ENCODE measurements at regions not wholly inside any gene's neighbourhood (a gene's known extent, or its start where the extent isn't known, plus 50 kb on each side); places are given as distances from the start of the nearest gene placed in this dataset.

GRCh38 chr18:76654577-76654976 is 159.5 kb upstream of the ZNF516 start:
- no peak for DNase-seq
- intact Hi-C loops (cut with DNase I; ENCODE audit: low total_unique reads) (no loop called here), in situ Hi-C loops (cut with MboI; ENCODE audit: low pct_ligation_motif_present in 1 of 4, low pct_unique_long_range_greater_than_20kb in 1 of 4, low sequenced_read_pairs in 3 of 4) (no loop called here)
- TF ChIP-seq CTCF (IDR thresholded peaks at IDR 0.05) (no peak), EP300 (IDR thresholded peaks at IDR 0.05; ENCODE audit: low read depth) (no peak), POLR2AphosphoS5 (IDR thresholded peaks at IDR 0.05) (no peak), POLR2A (IDR thresholded peaks at IDR 0.05) (no peak)
- Histone ChIP-seq H3K4me3 (no peak overlapping the region), H3K36me3 (no peaks in the 10 kb centered on the region), H3K4me1 (no peaks in the 10 kb centered on the region), H3K27me3 (peaks cover 5% of the 10 kb centered on the region), H3K9me3 (no peaks in the 10 kb centered on the region), H3K27ac (no peak overlapping the region)
- 58 to 83% methylated on average over 1 to 4 of the region's 4 CpGs for WGBS, 2 donors (ENCODE audit: low coverage in 1 of 2)

- no peak for DNase-seq
- Histone ChIP-seq H3K27ac (no peak overlapping the region), H3K36me3 (no peaks in the 10 kb centered on the region), H3K4me3 (no peak overlapping the region), H3K9me3 (no peaks in the 10 kb centered on the region), H3K27me3 (no peaks in the 10 kb centered on the region), H3K4me1 (no peaks in the 10 kb centered on the region)
- TF ChIP-seq CTCF (IDR thresholded peaks at IDR 0.05), result no peak
- no peak for TF ChIP-seq POLR2A (IDR thresholded peaks at IDR 0.05)
- TF ChIP-seq POLR2AphosphoS5 (IDR thresholded peaks at IDR 0.05), result no peak
- no peak for TF ChIP-seq EP300 (IDR thresholded peaks at IDR 0.05; ENCODE audit: low read depth)
- WGBS, 2 donors (ENCODE audit: low coverage in 1 of 2), result 84% methylated on average over 11 of the region's 11 CpGs; no CpG with 5 or more reads in 1 of the 2 donors
- intact Hi-C loops (cut with DNase I; ENCODE audit: low total_unique reads) (no loop called here), in situ Hi-C loops (cut with MboI; ENCODE audit: low pct_ligation_motif_present in 1 of 4, low pct_unique_long_range_greater_than_20kb in 1 of 4, low sequenced_read_pairs in 3 of 4) (no loop called here)
Measured at GRCh38 chr18:76647322-76647721, 152.3 kb upstream of the ZNF516 start.

GRCh38 chr18:76644580-76644979 is 149.5 kb upstream of the ZNF516 start:
- in situ Hi-C loops (cut with MboI; ENCODE audit: low pct_ligation_motif_present in 1 of 4, low pct_unique_long_range_greater_than_20kb in 1 of 4, low sequenced_read_pairs in 3 of 4), result no loop called here

GRCh38 chr18:76643996-76644395 is 149.0 kb upstream of the ZNF516 start:
- in situ Hi-C loops (cut with MboI; ENCODE audit: low pct_ligation_motif_present in 1 of 4, low pct_unique_long_range_greater_than_20kb in 1 of 4, low sequenced_read_pairs in 3 of 4) (no loop called here), intact Hi-C loops (cut with DNase I; ENCODE audit: low total_unique reads) (no loop called here)
- H3K27ac ChIP-seq, result no peak overlapping the region
- DNase-seq, result no peak
- no peaks in the 10 kb centered on the region for H3K4me1 ChIP-seq
- no peaks in the 10 kb centered on the region for H3K27me3 ChIP-seq
- no peaks in the 10 kb centered on the region for H3K9me3 ChIP-seq
- TF ChIP-seq POLR2AphosphoS5 (IDR thresholded peaks at IDR 0.05), result no peak
- TF ChIP-seq POLR2A (IDR thresholded peaks at IDR 0.05), result no peak
- no peak for TF ChIP-seq EP300 (IDR thresholded peaks at IDR 0.05; ENCODE audit: low read depth)
- no peak for TF ChIP-seq CTCF (IDR thresholded peaks at IDR 0.05)
- H3K4me3 ChIP-seq, result no peak overlapping the region
- H3K36me3 ChIP-seq, result no peaks in the 10 kb centered on the region
- 71 to 72% methylated on average over 6 of the region's 6 CpGs for WGBS, 2 donors (ENCODE audit: low coverage in 1 of 2)

More at GRCh38 chr18:76644580-76644979, 149.5 kb upstream of the ZNF516 start:
- WGBS, 2 donors (ENCODE audit: low coverage in 1 of 2), result 88% methylated on average over 13 of the region's 13 CpGs; no CpG with 5 or more reads in 1 of the 2 donors
- H3K4me3 ChIP-seq, result no peak overlapping the region
- no peaks in the 10 kb centered on the region for H3K9me3 ChIP-seq
- intact Hi-C loops (cut with DNase I; ENCODE audit: low total_unique reads), result no loop called here
- TF ChIP-seq POLR2A (IDR thresholded peaks at IDR 0.05) (no peak), CTCF (IDR thresholded peaks at IDR 0.05) (no peak), POLR2AphosphoS5 (IDR thresholded peaks at IDR 0.05) (no peak), EP300 (IDR thresholded peaks at IDR 0.05; ENCODE audit: low read depth) (no peak)
- no peak overlapping the region for H3K27ac ChIP-seq
- H3K4me1 ChIP-seq, result no peaks in the 10 kb centered on the region
- H3K27me3 ChIP-seq, result no peaks in the 10 kb centered on the region
- H3K36me3 ChIP-seq, result no peaks in the 10 kb centered on the region
- DNase-seq, result no peak

All from transverse colon (tissue), 4 donors.